Smooth muscle cell (in vitro differentiated cells): ENCODE measurements at regions not wholly inside any gene's neighbourhood (a gene's known extent, or its start where the extent isn't known, plus 50 kb on each side); places are given as distances from the start of the nearest gene placed in this dataset.

Experiments
- DNase-seq: peaks from one replicate; lab custom pipeline; 2025; ENCODE audit not compliant: unreplicated experiment; lab: John Stamatoyannopoulos, UW
- H2AFZ ChIP-seq: fragments of 200-600 bp; sonication (generic); 2 replicates; pipeline ENCODE4 v1.6.0; 2016; ENCODE audit warnings: antibody characterized with exemption, low read depth, mild to moderate bottlenecking
- H3F3A ChIP-seq: fragments of 200-600 bp; sonication (generic); 2 replicates; pipeline ENCODE4 v1.6.0; 2017; ENCODE audit warnings: antibody characterized with exemption, low read depth
- H3K27ac ChIP-seq: fragments of 200-600 bp; sonication (generic); 2 replicates; pipeline ENCODE4 v1.5.1; 2016; ENCODE audit warnings: low read depth, mild to moderate bottlenecking
- H3K27me3 ChIP-seq: fragments of 200-600 bp; sonication (generic); 2 replicates; pipeline ENCODE4 v1.6.1; 2016; ENCODE audit warnings: low read depth, mild to moderate bottlenecking
- H3K36me3 ChIP-seq: fragments of 200-600 bp; sonication (generic); 2 replicates; pipeline ENCODE4 v1.5.1; 2016; ENCODE audit warnings: low read depth
- H3K4me1 ChIP-seq: fragments of 200-600 bp; sonication (generic); 2 replicates; pipeline ENCODE4 v1.5.1; 2016; ENCODE audit warnings: low read depth
- H3K4me2 ChIP-seq: fragments of 200-600 bp; sonication (generic); 2 replicates; pipeline ENCODE4 v1.6.0; 2016; ENCODE audit warnings: mild to moderate bottlenecking
- H3K4me3 ChIP-seq: fragments of 200-600 bp; sonication (generic); 2 replicates; pipeline ENCODE4 v1.5.1; 2016; ENCODE audit warnings: mild to moderate bottlenecking
- H3K79me2 ChIP-seq: fragments of 200-600 bp; sonication (generic); 2 replicates; pipeline ENCODE4 v1.6.0; 2016; ENCODE audit warnings: low read depth, mild to moderate bottlenecking
- H3K9ac ChIP-seq: fragments of 200-600 bp; sonication (generic); 2 replicates; pipeline ENCODE4 v1.6.0; 2016; ENCODE audit warnings: low read depth
- H3K9me3 ChIP-seq: fragments of 200-600 bp; sonication (generic); replicated peaks from 2 replicates; pipeline ENCODE4 v1.5.1; 2016; ENCODE audit warnings: low read depth
- H4K20me1 ChIP-seq: fragments of 200-600 bp; sonication (generic); 2 replicates; pipeline ENCODE4 v1.6.0; 2016; ENCODE audit warnings: low read depth
- WGBS: methylation state at CpG from one replicate; pipeline ENCODE4 v1.1.7; 2016; ENCODE audit warnings: low lambda C conversion rate; 5-methylcytosine and 5-hydroxymethylcytosine counted together
- TF ChIP-seq, protein P1 (sequence below): fragments of 200-600 bp; sonication (generic); IDR thresholded peaks from 2 replicates; pipeline ENCODE4 v1.5.1; 2017; ENCODE audit warnings: borderline replicate concordance, mild to moderate bottlenecking, antibody characterized with exemption; ENCODE audit not compliant: insufficient read depth, poor library complexity, severe bottlenecking

DNA sequence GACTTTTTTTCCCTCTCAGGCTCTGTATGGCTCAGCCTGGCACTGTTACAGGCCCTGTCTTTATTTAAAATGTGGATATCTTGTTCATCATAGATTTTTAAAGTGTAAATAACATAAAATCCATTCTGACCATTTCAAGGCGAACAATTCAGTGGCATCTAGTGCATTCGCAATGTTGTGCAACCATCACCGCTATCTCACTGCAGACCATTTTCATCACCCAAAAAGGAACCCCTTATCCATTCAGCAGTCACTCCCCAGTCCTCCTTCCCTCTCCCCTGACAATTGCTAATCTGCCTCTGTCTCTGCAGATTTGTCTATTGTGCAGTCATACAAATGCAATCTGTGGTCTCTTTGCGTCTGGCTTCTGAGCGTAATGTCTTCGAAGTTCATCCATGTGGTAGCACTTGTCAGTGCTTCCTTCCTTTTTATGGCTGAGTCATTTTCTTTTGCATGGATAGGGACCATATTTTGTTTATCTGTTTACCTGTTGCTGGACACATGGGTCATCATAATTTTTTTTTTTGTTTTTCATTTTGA, 148.8 kb upstream of the LHX5 start:
- no peak overlapping the region for H2AFZ ChIP-seq
- WGBS, result 79% methylated on average over 6 of the region's 6 CpGs
- TF ChIP-seq, protein P1, sequence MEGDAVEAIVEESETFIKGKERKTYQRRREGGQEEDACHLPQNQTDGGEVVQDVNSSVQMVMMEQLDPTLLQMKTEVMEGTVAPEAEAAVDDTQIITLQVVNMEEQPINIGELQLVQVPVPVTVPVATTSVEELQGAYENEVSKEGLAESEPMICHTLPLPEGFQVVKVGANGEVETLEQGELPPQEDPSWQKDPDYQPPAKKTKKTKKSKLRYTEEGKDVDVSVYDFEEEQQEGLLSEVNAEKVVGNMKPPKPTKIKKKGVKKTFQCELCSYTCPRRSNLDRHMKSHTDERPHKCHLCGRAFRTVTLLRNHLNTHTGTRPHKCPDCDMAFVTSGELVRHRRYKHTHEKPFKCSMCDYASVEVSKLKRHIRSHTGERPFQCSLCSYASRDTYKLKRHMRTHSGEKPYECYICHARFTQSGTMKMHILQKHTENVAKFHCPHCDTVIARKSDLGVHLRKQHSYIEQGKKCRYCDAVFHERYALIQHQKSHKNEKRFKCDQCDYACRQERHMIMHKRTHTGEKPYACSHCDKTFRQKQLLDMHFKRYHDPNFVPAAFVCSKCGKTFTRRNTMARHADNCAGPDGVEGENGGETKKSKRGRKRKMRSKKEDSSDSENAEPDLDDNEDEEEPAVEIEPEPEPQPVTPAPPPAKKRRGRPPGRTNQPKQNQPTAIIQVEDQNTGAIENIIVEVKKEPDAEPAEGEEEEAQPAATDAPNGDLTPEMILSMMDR, result no peak

DNA sequence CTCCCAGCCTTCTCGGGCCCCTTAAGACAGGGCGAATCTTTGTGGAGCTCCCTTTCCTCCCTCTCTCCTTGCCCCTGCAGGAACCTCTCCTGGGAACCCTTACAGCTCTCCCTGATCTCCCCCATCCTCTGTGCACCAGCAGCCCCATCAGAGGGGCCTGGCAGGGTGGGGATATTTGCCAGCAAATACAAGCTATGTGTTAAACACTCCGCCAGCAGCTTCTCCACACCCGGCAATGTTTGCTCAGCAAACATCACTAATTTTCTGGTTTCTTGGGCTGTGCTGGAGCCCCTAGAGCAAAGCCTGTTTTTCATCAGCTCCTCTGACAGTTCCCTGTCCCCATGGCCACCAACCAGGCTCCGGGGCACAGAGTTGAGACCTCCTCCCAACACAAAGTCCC, 147.5 kb upstream of the LHX5 start:
- Histone ChIP-seq H4K20me1 (no peaks in the 10 kb centered on the region), H3K9me3 (no peaks in the 10 kb centered on the region), H3K4me3 (no peak overlapping the region), H3K79me2 (no peaks in the 10 kb centered on the region), H3K36me3 (no peaks in the 10 kb centered on the region), H3K27ac (no peak overlapping the region), H3K4me1 (no peaks in the 10 kb centered on the region), H3F3A (no peaks in the 10 kb centered on the region), H3K9ac (no peak overlapping the region), H2AFZ (no peak overlapping the region), H3K4me2 (no peak overlapping the region), H3K27me3 (peaks cover 9% of the 10 kb centered on the region)
- TF ChIP-seq, protein P1, result no peak
- DNase-seq, result no peak
- WGBS, result 61% methylated on average over 5 of the region's 5 CpGs

More for the DNA sequence above, 148.8 kb upstream of the LHX5 start:
- Histone ChIP-seq H3K27me3 (no peaks in the 10 kb centered on the region), H3K4me3 (no peak overlapping the region), H4K20me1 (no peaks in the 10 kb centered on the region), H3K9ac (no peak overlapping the region), H3K79me2 (no peaks in the 10 kb centered on the region), H3F3A (no peaks in the 10 kb centered on the region), H3K36me3 (no peaks in the 10 kb centered on the region), H3K4me2 (no peak overlapping the region), H3K27ac (no peak overlapping the region), H3K4me1 (no peaks in the 10 kb centered on the region), H3K9me3 (no peaks in the 10 kb centered on the region)
- DNase-seq, result no peak

DNA sequence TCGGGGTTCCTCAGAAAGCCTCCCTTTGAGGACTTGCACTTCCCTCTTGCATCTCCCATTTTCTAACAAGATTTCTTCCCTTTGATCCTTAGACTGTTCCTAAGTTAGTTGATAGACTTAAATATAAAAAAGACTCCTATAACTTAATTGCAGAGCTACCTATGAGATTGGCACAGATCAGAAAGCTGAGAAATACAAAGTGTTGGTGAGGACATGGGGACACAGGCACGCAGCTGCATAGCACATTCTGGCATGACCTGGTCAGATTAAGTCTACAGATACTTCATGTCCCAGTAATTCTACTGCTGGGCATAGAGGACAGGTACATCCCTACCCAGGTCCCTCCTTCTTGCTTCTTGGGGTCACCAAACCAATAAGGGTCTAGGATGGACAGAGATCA, 141.7 kb upstream of the LHX5 start:
- Histone ChIP-seq H3K27ac (no peak overlapping the region), H3K79me2 (no peaks in the 10 kb centered on the region), H3K4me1 (peaks cover 33% of the 10 kb centered on the region), H3K9me3 (no peaks in the 10 kb centered on the region), H3K9ac (no peak overlapping the region), H3K27me3 (peaks cover 62% of the 10 kb centered on the region), H3K36me3 (no peaks in the 10 kb centered on the region), H4K20me1 (no peaks in the 10 kb centered on the region), H3K4me3 (no peak overlapping the region), H2AFZ (no peak overlapping the region), H3F3A (no peaks in the 10 kb centered on the region), H3K4me2 (no peak overlapping the region)
- TF ChIP-seq, protein P1, result no peak
- no peak for DNase-seq
- 88% methylated on average over 2 of the region's 2 CpGs for WGBS

DNA sequence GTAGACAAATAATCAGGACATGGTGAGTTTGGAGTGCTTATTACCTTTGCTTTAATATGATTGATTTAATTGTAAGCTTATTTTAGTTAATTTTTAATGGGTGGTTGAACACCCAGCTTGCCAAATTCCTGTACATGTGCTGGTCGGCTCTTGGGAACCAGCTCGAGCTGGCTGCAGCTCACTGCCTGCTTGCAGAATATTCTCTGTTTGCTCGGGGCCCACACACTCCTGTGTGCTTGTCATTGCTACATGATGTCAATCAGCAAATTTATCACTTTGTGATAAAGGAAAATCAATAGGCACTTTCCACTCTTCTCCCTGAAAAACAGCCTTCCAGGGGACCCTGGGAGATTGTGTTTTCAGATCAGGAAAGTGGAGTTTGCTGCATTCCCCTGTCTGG, 141.1 kb upstream of the LHX5 start:
- 73% methylated on average over 3 of the region's 3 CpGs for WGBS

More for the DNA sequence above, 141.1 kb upstream of the LHX5 start:
- H3K27me3 ChIP-seq, result peaks cover 62% of the 10 kb centered on the region
- H3K79me2 ChIP-seq, result no peaks in the 10 kb centered on the region
- no peak overlapping the region for H2AFZ ChIP-seq
- no peaks in the 10 kb centered on the region for H4K20me1 ChIP-seq
- H3K9me3 ChIP-seq, result no peaks in the 10 kb centered on the region
- H3F3A ChIP-seq, result no peaks in the 10 kb centered on the region
- H3K27ac ChIP-seq, result no peak overlapping the region
- no peak overlapping the region for H3K4me3 ChIP-seq
- H3K36me3 ChIP-seq, result no peaks in the 10 kb centered on the region
- no peak overlapping the region for H3K9ac ChIP-seq
- TF ChIP-seq, protein P1, result no peak
- no peak overlapping the region for H3K4me2 ChIP-seq
- no peak for DNase-seq
- H3K4me1 ChIP-seq, result peaks cover 33% of the 10 kb centered on the region
